Stimulated activated CD8-positive, alpha-beta memory T cell treated with anti-CD3 and anti-CD28 coated beads, Interleukin-15, amount 100 ng/mL, for 24 hours (primary cell): ENCODE measurements at regions not wholly inside any gene's neighbourhood (a gene's known extent, or its start where the extent isn't known, plus 50 kb on each side); places are given as distances from the start of the nearest gene placed in this dataset.

Experiments
- DNase-seq: peaks from one replicate; pipeline ENCODE4 v3.0.0-alpha.2; 2020; ENCODE audit warnings: low read depth

GRCh38 chr11:123378096-123378495 lies 52.0 kb upstream of the GRAMD1B start:
- DNase-seq: no peak

- no peak for DNase-seq
Measured at GRCh38 chr11:123377355-123377754, 52.7 kb upstream of the GRAMD1B start.

- DNase-seq: no peak
Measured at GRCh38 chr11:123375832-123376231, 54.2 kb upstream of the GRAMD1B start.

GRCh38 chr11:123374622-123374968 lies 55.5 kb upstream of the GRAMD1B start:
- DNase-seq: no peak

GRCh38 chr11:123373754-123374621 lies 56.1 kb upstream of the GRAMD1B start:
- no peak for DNase-seq

- DNase-seq: no peak
Measured at GRCh38 chr11:123371506-123372297, 58.4 kb upstream of the GRAMD1B start.

GRCh38 chr11:123366924-123367323 lies 63.1 kb upstream of the GRAMD1B start:
- no peak for DNase-seq

- no peak for DNase-seq
Measured at GRCh38 chr11:123365955-123366354, 64.1 kb upstream of the GRAMD1B start.

GRCh38 chr11:123364080-123364479 lies 66.0 kb upstream of the GRAMD1B start:
- no peak for DNase-seq

- no peak for DNase-seq
Measured at GRCh38 chr11:123363556-123363955, 66.5 kb upstream of the GRAMD1B start.

GRCh38 chr11:123362941-123363340 lies 67.1 kb upstream of the GRAMD1B start:
- no peak for DNase-seq

GRCh38 chr11:123362186-123362585 lies 67.9 kb upstream of the GRAMD1B start:
- DNase-seq: no peak

- no peak for DNase-seq
Measured at GRCh38 chr11:123361110-123361509, 69.0 kb upstream of the GRAMD1B start.

- DNase-seq: no peak
Measured at GRCh38 chr11:123360267-123360936, 69.7 kb upstream of the GRAMD1B start.

- no peak for DNase-seq
Measured at GRCh38 chr11:123357990-123358827, 71.9 kb upstream of the GRAMD1B start.

GRCh38 chr11:123357353-123357989 lies 72.6 kb upstream of the GRAMD1B start:
- no peak for DNase-seq

- no peak for DNase-seq
Measured at GRCh38 chr11:123356539-123356938, 73.5 kb upstream of the GRAMD1B start.

- DNase-seq: no peak
Measured at GRCh38 chr11:123354371-123354975, 75.6 kb upstream of the GRAMD1B start.

- DNase-seq: no peak
Measured at GRCh38 chr11:123351375-123351774, 78.7 kb upstream of the GRAMD1B start.

GRCh38 chr11:123349382-123349781 lies 80.7 kb upstream of the GRAMD1B start:
- DNase-seq: no peak

GRCh38 chr11:123344790-123345357 lies 85.2 kb upstream of the GRAMD1B start:
- no peak for DNase-seq
